Osteoblast (primary cell): ENCODE measurements at regions not wholly inside any gene's neighbourhood (a gene's known extent, or its start where the extent isn't known, plus 50 kb on each side); places are given as distances from the start of the nearest gene placed in this dataset.

Source experiments
- DNase-seq: peaks from one replicate; pipeline ENCODE4 v3.0.0; 2011; ENCODE audit warnings: low spot score, mixed read lengths; ENCODE audit not compliant: insufficient read length; ENCODE audit errors: missing footprints
- H2AFZ ChIP-seq: 2 replicates; pipeline ENCODE4 v1.6.0; 2011; ENCODE audit warnings: mild to moderate bottlenecking, low read length
- H3K27ac ChIP-seq: 2 replicates; pipeline ENCODE4 v1.5.1; 2011; ENCODE audit warnings: mild to moderate bottlenecking, low read depth, low read length, moderate library complexity
- H3K27me3 ChIP-seq: 2 replicates; pipeline ENCODE4 v1.6.0; 2012; ENCODE audit warnings: mild to moderate bottlenecking, control low read depth, inconsistent platforms, low read length, moderate library complexity; ENCODE audit not compliant: insufficient read depth
- H3K36me3 ChIP-seq: 2 replicates; pipeline ENCODE4 v1.5.1; 2011; ENCODE audit warnings: mild to moderate bottlenecking, low read length, control low read depth, moderate library complexity; ENCODE audit not compliant: insufficient read depth
- H3K4me1 ChIP-seq: 2 replicates; pipeline ENCODE4 v1.5.1; 2011; ENCODE audit warnings: mild to moderate bottlenecking, low read length, control low read depth, moderate library complexity; ENCODE audit not compliant: insufficient read depth
- H3K4me2 ChIP-seq: 2 replicates; pipeline ENCODE4 v1.6.0; 2011; ENCODE audit warnings: mild to moderate bottlenecking, low read length; ENCODE audit not compliant: insufficient read depth
- H3K4me3 ChIP-seq: fragments of 200-600 bp; sonication (generic); 3 replicates; pipeline ENCODE4 v1.5.1; 2012; ENCODE audit warnings: mild to moderate bottlenecking, low read length, inconsistent platforms; ENCODE audit not compliant: insufficient read depth
- H3K79me2 ChIP-seq: 2 replicates; pipeline ENCODE4 v1.6.0; 2012; ENCODE audit warnings: mild to moderate bottlenecking, low read length, control low read depth, inconsistent platforms; ENCODE audit not compliant: insufficient read depth
- H3K9me3 ChIP-seq: 2 replicates; pipeline ENCODE4 v1.5.1; 2011; ENCODE audit warnings: low read depth, low read length, control low read depth
- H4K20me1 ChIP-seq: 2 replicates; pipeline ENCODE4 v1.6.0; 2012; ENCODE audit warnings: mild to moderate bottlenecking, low read length, control low read depth; ENCODE audit not compliant: insufficient read depth
- TF ChIP-seq, protein P1 (sequence below): IDR thresholded peaks from 2 replicates; pipeline ENCODE4 v1.5.1; 2011; ENCODE audit warnings: mild to moderate bottlenecking, low read depth, low read length, moderate library complexity; ENCODE audit errors: extremely low read depth

DNA sequence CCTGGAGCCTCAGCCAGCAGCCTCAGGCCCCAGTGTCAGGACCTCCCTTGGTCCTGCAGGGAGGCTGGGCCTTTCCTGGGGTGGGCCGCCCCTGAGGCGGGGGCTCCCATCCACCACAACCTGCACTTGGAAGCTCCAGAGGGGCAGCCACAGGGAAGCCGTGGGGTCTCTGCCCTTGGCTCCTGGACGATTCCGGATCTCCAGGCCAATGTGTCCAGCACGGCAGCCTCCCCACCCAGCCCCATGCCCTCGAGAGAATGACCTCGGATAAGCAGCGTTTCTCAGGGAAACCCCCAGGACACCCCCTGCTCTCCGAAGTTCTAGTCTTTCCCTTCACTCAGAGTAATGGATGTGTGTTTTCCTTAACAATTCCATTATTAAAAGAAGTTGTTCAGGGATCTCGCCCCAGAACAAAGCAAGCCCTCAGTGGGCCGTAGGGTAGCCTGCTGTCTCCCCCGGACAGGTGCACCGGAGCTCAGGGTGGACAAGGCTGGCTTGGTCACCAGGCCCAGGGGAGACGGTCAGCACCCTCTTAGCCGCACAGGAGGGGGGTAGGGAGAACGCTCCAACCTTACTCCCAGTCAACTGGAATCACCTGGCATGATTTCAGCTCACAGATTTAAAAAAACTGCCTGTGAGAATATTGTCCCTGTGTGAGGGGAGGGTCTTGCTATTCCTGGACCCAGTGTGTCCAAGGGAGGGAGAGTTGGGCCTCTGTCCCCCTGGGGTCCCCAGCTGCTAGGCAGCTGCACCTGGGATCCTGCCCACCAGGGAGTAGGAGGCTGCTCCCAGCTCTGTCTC is 72.2 kb upstream of the OTOS start:
- Histone ChIP-seq H3K4me3 (no peak overlapping the region), H2AFZ (no peak overlapping the region), H3K27ac (no peak overlapping the region), H3K27me3 (peaks cover 3% of the 10 kb centered on the region), H3K4me2 (no peak overlapping the region), H4K20me1 (no peaks in the 10 kb centered on the region), H3K79me2 (no peaks in the 10 kb centered on the region), H3K9me3 (no peaks in the 10 kb centered on the region), H3K36me3 (no peaks in the 10 kb centered on the region), H3K4me1 (no peaks in the 10 kb centered on the region)
- TF ChIP-seq, protein P1, sequence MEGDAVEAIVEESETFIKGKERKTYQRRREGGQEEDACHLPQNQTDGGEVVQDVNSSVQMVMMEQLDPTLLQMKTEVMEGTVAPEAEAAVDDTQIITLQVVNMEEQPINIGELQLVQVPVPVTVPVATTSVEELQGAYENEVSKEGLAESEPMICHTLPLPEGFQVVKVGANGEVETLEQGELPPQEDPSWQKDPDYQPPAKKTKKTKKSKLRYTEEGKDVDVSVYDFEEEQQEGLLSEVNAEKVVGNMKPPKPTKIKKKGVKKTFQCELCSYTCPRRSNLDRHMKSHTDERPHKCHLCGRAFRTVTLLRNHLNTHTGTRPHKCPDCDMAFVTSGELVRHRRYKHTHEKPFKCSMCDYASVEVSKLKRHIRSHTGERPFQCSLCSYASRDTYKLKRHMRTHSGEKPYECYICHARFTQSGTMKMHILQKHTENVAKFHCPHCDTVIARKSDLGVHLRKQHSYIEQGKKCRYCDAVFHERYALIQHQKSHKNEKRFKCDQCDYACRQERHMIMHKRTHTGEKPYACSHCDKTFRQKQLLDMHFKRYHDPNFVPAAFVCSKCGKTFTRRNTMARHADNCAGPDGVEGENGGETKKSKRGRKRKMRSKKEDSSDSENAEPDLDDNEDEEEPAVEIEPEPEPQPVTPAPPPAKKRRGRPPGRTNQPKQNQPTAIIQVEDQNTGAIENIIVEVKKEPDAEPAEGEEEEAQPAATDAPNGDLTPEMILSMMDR: no peak
- DNase-seq: peak; percentile 57

- no peaks in the 10 kb centered on the region for H4K20me1 ChIP-seq
- H3K27ac ChIP-seq: no peak overlapping the region
- H3K4me3 ChIP-seq: no peak overlapping the region
- TF ChIP-seq, protein P1: no peak
- H3K79me2 ChIP-seq: no peaks in the 10 kb centered on the region
- H2AFZ ChIP-seq: no peak overlapping the region
- H3K36me3 ChIP-seq: no peaks in the 10 kb centered on the region
- no peaks in the 10 kb centered on the region for H3K9me3 ChIP-seq
- H3K4me2 ChIP-seq: no peak overlapping the region
- peaks cover 3% of the 10 kb centered on the region for H3K27me3 ChIP-seq
- no peak for DNase-seq
- no peaks in the 10 kb centered on the region for H3K4me1 ChIP-seq
Measured at GRCh38 chr2:240213226-240213475, 72.7 kb upstream of the OTOS start.

DNA sequence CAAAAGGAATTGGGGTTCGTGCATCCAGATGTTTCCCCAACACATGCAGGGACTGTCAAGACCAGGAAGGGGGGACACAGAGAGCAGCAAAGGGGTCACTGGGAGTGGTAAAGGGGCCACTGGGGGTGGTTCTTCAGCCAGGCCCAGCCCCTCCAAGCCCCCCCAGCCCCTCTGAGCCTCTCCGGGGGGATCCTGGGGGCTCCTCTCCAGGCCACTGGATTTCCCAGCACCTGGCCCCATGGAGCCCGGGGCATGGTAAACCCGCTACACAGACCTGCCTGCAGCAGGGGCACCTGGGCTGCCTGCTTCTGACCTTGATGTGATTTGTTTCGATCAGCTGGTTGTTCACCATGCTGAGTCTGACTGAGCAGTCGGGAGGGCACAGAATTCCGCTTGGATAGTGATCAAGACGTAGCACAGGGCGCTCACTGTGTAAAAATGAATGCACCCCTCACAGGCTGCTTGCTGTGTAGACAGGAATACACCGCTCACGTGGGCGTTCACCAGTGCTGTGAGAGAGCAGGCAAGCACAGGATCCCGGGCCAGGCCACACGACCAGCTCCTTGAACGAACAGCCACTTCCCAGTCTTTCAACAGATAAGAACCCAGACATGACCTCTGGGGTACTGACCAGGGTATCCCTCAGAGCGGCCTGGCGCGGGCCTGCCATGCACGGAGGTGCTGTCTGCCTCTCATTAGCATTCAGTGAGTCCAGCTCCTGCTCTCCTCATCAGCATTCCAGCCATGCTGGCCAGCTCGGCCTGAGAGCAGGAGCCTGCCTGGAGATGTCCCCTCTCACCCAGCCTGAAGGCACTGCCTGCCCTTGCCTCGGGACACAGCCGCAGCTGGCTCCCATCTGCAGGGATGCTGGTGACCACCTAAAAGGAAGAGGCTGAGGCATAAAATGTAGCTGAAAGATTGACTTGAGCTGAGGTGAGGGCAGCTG is 73.3 kb upstream of the OTOS start:
- Histone ChIP-seq H3K27ac (no peak overlapping the region), H4K20me1 (no peaks in the 10 kb centered on the region), H3K36me3 (no peaks in the 10 kb centered on the region), H3K27me3 (peaks cover 3% of the 10 kb centered on the region), H3K4me1 (no peaks in the 10 kb centered on the region), H3K4me3 (no peak overlapping the region), H3K9me3 (no peaks in the 10 kb centered on the region), H3K4me2 (no peak overlapping the region), H2AFZ (no peak overlapping the region), H3K79me2 (no peaks in the 10 kb centered on the region)
- DNase-seq: peak; percentile 86
- TF ChIP-seq, protein P1: no peak
